Brain microvascular endothelial cell (primary cell): ENCODE measurements at regions not wholly inside any gene's neighbourhood (a gene's known extent, or its start where the extent isn't known, plus 50 kb on each side); places are given as distances from the start of the nearest gene placed in this dataset.

Source experiments
- DNase-seq: peaks from one replicate; pipeline ENCODE4 v3.0.0-alpha.2; 2020
- H3K27ac ChIP-seq: fragments of 250-450 bp; sonication (Bioruptor Pico); 2 replicates; pipeline ENCODE4 v1.5.1; 2020; ENCODE audit warnings: mild to moderate bottlenecking, moderate library complexity
- H3K27me3 ChIP-seq: fragments of 250-450 bp; sonication (Bioruptor Pico); replicated peaks from 2 replicates; pipeline ENCODE4 v1.5.1; 2020; ENCODE audit warnings: mild to moderate bottlenecking
- H3K36me3 ChIP-seq: fragments of 250-450 bp; sonication (Bioruptor Pico); replicated peaks from 2 replicates; pipeline ENCODE4 v1.5.1; 2020; ENCODE audit warnings: mild to moderate bottlenecking
- H3K4me3 ChIP-seq: 2 replicates; pipeline ENCODE4 v1.5.1; 2011; ENCODE audit warnings: low read depth, mild to moderate bottlenecking, control low read depth, low read length, moderate library complexity
- in situ Hi-C: cut with HindIII; loops from 2 replicates; pipeline ENCODE4 v1.10.0; 2017; ENCODE audit warnings: low sequenced_read_pairs, low pct_ligation_motif_present
- TF ChIP-seq, protein P1 (sequence below): IDR thresholded peaks from 2 replicates; pipeline ENCODE4 v1.5.1; 2011; ENCODE audit warnings: low read depth, mild to moderate bottlenecking, moderate library complexity, low read length, control low read depth, inconsistent platforms; ENCODE audit errors: missing control alignments

DNA sequence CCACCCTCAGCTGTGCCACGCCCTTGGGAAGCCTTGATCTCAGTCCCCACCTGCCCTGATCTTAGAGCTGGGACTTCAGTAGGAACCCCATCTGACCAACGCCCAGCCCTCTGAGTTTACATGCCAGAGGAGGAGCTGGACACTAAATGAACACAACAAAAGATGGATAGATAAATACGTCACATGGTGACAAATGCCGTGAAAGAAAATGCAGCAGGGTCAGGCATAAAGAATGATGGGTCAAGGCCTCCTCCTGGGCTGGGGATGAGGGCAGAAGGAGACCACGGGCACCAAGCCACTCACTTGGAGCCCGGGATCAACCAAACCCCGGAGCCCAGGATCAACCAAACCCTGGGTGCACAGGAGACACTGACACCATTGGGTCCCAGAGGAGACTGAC lies 354.9 kb downstream of the C16orf95 start:
- in situ Hi-C loops, result no loop called here
- TF ChIP-seq, protein P1, sequence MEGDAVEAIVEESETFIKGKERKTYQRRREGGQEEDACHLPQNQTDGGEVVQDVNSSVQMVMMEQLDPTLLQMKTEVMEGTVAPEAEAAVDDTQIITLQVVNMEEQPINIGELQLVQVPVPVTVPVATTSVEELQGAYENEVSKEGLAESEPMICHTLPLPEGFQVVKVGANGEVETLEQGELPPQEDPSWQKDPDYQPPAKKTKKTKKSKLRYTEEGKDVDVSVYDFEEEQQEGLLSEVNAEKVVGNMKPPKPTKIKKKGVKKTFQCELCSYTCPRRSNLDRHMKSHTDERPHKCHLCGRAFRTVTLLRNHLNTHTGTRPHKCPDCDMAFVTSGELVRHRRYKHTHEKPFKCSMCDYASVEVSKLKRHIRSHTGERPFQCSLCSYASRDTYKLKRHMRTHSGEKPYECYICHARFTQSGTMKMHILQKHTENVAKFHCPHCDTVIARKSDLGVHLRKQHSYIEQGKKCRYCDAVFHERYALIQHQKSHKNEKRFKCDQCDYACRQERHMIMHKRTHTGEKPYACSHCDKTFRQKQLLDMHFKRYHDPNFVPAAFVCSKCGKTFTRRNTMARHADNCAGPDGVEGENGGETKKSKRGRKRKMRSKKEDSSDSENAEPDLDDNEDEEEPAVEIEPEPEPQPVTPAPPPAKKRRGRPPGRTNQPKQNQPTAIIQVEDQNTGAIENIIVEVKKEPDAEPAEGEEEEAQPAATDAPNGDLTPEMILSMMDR, result no peak
- Histone ChIP-seq H3K36me3 (no peaks in the 10 kb centered on the region), H3K27me3 (no peaks in the 10 kb centered on the region), H3K27ac (no peak overlapping the region), H3K4me3 (no peak overlapping the region)
- DNase-seq, result no peak

DNA sequence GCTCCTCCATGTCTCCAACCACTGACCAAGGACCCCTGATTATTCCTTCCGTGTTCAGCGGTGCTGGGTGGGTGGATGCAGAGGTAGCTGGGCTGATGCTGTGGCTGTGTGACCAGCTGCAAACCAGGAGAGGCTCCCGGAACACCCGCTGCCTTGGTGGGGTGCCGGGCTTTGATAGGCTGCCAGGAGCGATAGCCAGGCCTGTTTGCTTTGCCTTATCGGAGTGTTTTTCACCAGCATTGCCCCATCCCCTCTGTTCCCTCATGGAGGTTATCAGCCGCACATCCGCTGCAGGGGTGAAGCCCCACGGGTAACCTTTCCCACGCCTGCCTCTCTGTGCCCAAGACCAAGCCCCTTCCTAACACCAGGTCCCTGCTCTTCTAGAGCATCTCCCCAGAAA lies 354.3 kb downstream of the C16orf95 start:
- TF ChIP-seq, protein P1, result no peak
- H3K27ac ChIP-seq, result no peak overlapping the region
- no peaks in the 10 kb centered on the region for H3K27me3 ChIP-seq
- in situ Hi-C loops, result no loop called here
- no peaks in the 10 kb centered on the region for H3K36me3 ChIP-seq
- DNase-seq, result no peak
- no peak overlapping the region for H3K4me3 ChIP-seq

DNA sequence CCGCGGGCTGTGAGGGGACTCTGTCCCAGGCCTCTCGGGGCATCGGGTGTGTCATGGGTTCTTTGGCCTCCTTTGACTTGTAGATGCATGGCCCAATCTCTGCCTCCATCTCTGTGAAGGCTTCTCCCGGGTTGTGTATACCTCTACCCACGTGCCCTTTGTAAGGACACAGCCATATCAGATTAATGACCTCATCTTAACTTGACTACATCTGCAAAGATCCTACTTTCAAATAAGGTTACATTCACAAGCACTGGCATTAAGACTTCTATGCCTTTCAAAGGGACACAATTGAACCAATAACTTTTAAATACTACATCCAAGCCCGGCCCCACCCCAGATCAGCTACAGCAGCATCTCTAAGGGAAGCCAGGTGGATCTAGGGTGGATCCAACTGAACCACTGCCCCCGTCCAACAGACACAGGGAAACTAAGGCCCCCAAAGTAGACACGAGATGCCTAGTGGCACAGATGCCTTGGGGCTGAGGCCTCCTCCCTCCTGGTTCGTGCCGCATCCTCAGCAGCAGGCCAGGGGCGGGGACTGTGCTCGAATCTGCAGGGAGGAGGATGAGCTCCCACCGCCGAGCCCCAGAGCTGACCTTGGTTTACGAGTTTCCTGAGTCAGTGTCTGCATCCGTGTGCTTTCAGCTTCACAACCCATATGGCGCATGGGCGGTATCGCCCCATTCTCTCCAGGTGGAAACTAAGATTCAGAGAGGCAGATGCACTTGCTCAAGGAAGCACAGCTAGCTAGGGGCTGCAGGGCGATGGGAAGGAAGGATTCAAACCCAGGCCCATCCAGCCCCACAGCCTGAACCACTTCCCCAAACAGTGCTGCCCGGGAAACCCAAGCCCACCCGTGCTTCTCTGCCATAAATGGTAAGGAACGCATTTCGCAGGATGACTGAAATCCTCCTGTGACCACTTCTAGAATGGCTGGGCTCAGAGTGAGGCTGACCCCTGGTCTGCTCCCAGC lies 353.3 kb downstream of the C16orf95 start:
- no peaks in the 10 kb centered on the region for H3K27me3 ChIP-seq
- no peak overlapping the region for H3K27ac ChIP-seq
- no peak for DNase-seq
- H3K36me3 ChIP-seq, result no peaks in the 10 kb centered on the region
- in situ Hi-C loops, result no loop called here
- no peak overlapping the region for H3K4me3 ChIP-seq
- TF ChIP-seq, protein P1, result no peak

DNA sequence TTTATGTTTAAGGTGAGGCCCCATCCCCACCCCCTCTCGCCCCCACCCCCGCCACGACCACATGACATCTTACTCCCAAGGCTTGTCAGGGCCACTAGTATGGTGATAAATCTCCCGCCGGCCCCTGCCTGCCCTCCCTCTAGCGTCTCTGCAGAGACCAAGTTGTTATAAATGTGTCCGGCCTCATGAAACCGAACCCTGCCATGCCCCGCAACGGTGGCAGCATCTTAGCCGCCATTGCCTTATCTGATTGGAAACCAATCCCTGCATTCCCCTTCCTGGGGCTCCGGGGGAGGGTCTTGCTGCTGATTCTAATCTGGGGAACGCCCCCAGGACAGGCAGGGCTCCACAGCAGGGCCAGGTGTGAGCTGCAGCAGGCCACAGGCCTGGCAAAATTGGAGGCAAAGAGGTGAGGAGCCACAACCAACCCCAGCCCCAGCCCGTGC lies 352.4 kb downstream of the C16orf95 start:
- TF ChIP-seq, protein P1, result no peak
- in situ Hi-C loops, result no loop called here
- no peak for DNase-seq
- Histone ChIP-seq H3K4me3 (no peak overlapping the region), H3K27me3 (no peaks in the 10 kb centered on the region), H3K27ac (no peak overlapping the region), H3K36me3 (no peaks in the 10 kb centered on the region)

DNA sequence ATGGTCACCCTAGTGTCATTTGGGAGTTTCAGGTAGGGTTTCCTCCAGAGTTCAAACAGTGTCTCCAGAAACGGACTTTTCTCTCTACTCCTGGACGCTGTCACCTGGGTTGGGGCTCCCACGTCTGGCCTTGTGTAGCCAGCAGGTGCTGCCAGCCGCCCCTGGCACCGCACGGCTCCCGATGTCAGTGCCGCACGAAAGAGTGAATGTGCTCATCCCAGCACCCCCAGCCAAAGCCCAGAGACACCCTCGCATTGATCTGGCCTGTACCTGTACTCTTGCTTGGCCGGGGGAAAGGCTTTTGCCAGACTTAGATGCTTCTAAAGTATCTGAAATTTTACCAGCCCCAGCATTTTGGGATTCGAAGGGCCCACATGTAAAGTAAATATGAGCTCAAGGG lies 351.9 kb downstream of the C16orf95 start:
- H3K27me3 ChIP-seq, result no peaks in the 10 kb centered on the region
- no peaks in the 10 kb centered on the region for H3K36me3 ChIP-seq
- in situ Hi-C loops, result no loop called here
- no peak overlapping the region for H3K4me3 ChIP-seq
- no peak for DNase-seq
- TF ChIP-seq, protein P1, result no peak
- H3K27ac ChIP-seq, result no peak overlapping the region
